H1 (cell line): ENCODE measurements at regions not wholly inside any gene's neighbourhood (a gene's known extent, or its start where the extent isn't known, plus 50 kb on each side); places are given as distances from the start of the nearest gene placed in this dataset.
"Not testable (repeated sequence)": the region's sequence is repeated elsewhere in the genome, so short reads cannot be mapped to it uniquely, and the experiment has no call there.

Source experiments
- CTCF ChIA-PET: fragments of 300-600 bp; sonication (Branson Sonifier 250); formaldehyde crosslinking; loops from one replicate; lab custom pipeline; 2021; ENCODE audit not compliant: partially characterized antibody; lab: Charles Lee
- POLR2A ChIA-PET: fragments of 300-600 bp; sonication (Branson Sonifier 250); formaldehyde crosslinking; loops from one replicate; lab custom pipeline; 2021; ENCODE audit warnings: inconsistent platforms; ENCODE audit not compliant: partially characterized antibody; lab: Charles Lee
- DNase-seq, 2 experiments: peaks; one replicate each; pipeline versions ENCODE4 v3.0.0 to v3.0.0-alpha.2; 2010 to 2022; ENCODE audit warnings: low spot score in 2 of 2, low read depth in 1 of 2, mixed read lengths in 1 of 2
- FAIRE-seq: peaks from 2 replicates; lab custom pipeline; 2011; peaks lifted over from hg19 to GRCh38; lab: Jason Lieb, UNC
- H2AFZ ChIP-seq: 2 replicates; pipeline ENCODE4 v1.8.1; 2012; ENCODE audit warnings: low read length, inconsistent platforms
- H2AK5ac ChIP-seq: 2 replicates; pipeline ENCODE4 v1.6.1; 2013; ENCODE audit warnings: low read depth, low read length
- H2BK120ac ChIP-seq: replicated peaks from 2 replicates; pipeline ENCODE3; 2013; ENCODE audit warnings: low read depth, low read length, inconsistent platforms
- H2BK12ac ChIP-seq: 2 replicates; pipeline ENCODE4 v1.6.1; 2013; ENCODE audit warnings: low read depth, low read length
- H2BK15ac ChIP-seq: 2 replicates; pipeline ENCODE4 v1.6.1; 2013; ENCODE audit warnings: low read length
- H2BK20ac ChIP-seq: 2 replicates; pipeline ENCODE4 v1.6.1; 2013; ENCODE audit warnings: low read length
- H2BK5ac ChIP-seq: 2 replicates; pipeline ENCODE4 v1.6.1; 2013; ENCODE audit warnings: low read depth, low read length
- H3K14ac ChIP-seq: 2 replicates; pipeline ENCODE4 v1.6.1; 2013; ENCODE audit warnings: inconsistent platforms; ENCODE audit not compliant: insufficient read length
- H3K18ac ChIP-seq: 2 replicates; pipeline ENCODE4 v1.6.1; 2013; ENCODE audit warnings: low read length; ENCODE audit errors: extremely low read depth
- H3K23ac ChIP-seq: 2 replicates; pipeline ENCODE4 v1.6.1; 2013; ENCODE audit warnings: inconsistent platforms; ENCODE audit not compliant: insufficient read length
- H3K23me2 ChIP-seq: 2 replicates; pipeline ENCODE4 v1.6.1; 2013; ENCODE audit warnings: low read depth, low read length
- H3K27ac ChIP-seq: 2 replicates; pipeline ENCODE4 v1.6.1; 2011; ENCODE audit warnings: low read depth, low read length, inconsistent platforms
- H3K27me3 ChIP-seq, 4 experiments: replicated peaks in 1 of 4; 1 replicate in 1 of 4; 2 replicates in 3 of 4; pipeline versions ENCODE4 v1.6.1 to v1.8.1; 2011 to 2013; ENCODE audit warnings: low read length in 3 of 4, mild to moderate bottlenecking in 3 of 4, inconsistent platforms in 2 of 4, mixed read lengths in 2 of 4, moderate library complexity in 1 of 4; ENCODE audit not compliant: control insufficient read depth in 3 of 4, insufficient read depth in 3 of 4; ENCODE audit errors: extremely low read depth in 1 of 4
- H3K36me3 ChIP-seq, 4 experiments: 2 replicates each; pipeline versions ENCODE4 v1.6.1 to v1.8.1; 2011 to 2013; ENCODE audit warnings: mild to moderate bottlenecking in 4 of 4, low read length in 3 of 4, moderate library complexity in 2 of 4, control low read depth in 1 of 4, inconsistent platforms in 1 of 4; ENCODE audit not compliant: insufficient read depth in 4 of 4, control insufficient read depth in 2 of 4
- H3K4ac ChIP-seq: replicated peaks from 2 replicates; pipeline ENCODE3; 2013; ENCODE audit warnings: low read length, low read depth, mixed read lengths, inconsistent platforms; ENCODE audit not compliant: insufficient read length
- H3K4me1 ChIP-seq, 4 experiments: replicated peaks in 1 of 4; 1 replicate in 1 of 4; 2 replicates in 3 of 4; pipeline versions ENCODE4 v1.6.1 to v1.8.1; 2011 to 2013; ENCODE audit warnings: low read length in 3 of 4, inconsistent platforms in 2 of 4, mixed read lengths in 1 of 4; ENCODE audit not compliant: insufficient read depth in 4 of 4, control insufficient read depth in 3 of 4
- H3K4me2 ChIP-seq, 2 experiments: 2 replicates each; pipeline versions ENCODE4 v1.6.1 to v1.8.1; 2011 to 2013; ENCODE audit warnings: low read depth in 2 of 2, low read length in 2 of 2, control low read depth in 1 of 2, inconsistent platforms in 1 of 2, mild to moderate bottlenecking in 1 of 2; ENCODE audit not compliant: insufficient read depth in 1 of 2
- H3K4me3 ChIP-seq, 4 experiments: fragments of 200-600, 300-600 bp in 1 of 4; sonication (generic), shearing (Covaris generic), sonication (Bioruptor Twin) in 1 of 4; 2 replicates each; pipeline versions ENCODE4 v1.5.1 to v1.8.1; 2011 to 2016; ENCODE audit warnings: low read length in 4 of 4, low read depth in 3 of 4, control low read depth in 2 of 4, inconsistent platforms in 2 of 4, mild to moderate bottlenecking in 2 of 4, mixed read lengths in 1 of 4, moderate library complexity in 1 of 4; ENCODE audit not compliant: insufficient read depth in 2 of 4; ENCODE audit errors: extremely low read depth in 1 of 4
- H3K56ac ChIP-seq: replicated peaks from 2 replicates; pipeline ENCODE3; 2013; ENCODE audit warnings: low read depth, mild to moderate bottlenecking, mixed read lengths, low read length, inconsistent platforms; ENCODE audit not compliant: insufficient read length
- H3K79me1 ChIP-seq: 2 replicates; pipeline ENCODE4 v1.6.1; 2013; ENCODE audit warnings: low read depth, low read length, control low read depth
- H3K79me2 ChIP-seq, 2 experiments: 2 replicates each; pipeline versions ENCODE4 v1.6.1 to v1.8.1; 2012 to 2013; ENCODE audit warnings: low read length in 2 of 2, mild to moderate bottlenecking in 2 of 2, inconsistent platforms in 1 of 2; ENCODE audit not compliant: insufficient read depth in 2 of 2, control insufficient read depth in 1 of 2
- H3K9ac ChIP-seq, 4 experiments: replicated peaks in 1 of 4; 1 replicate in 1 of 4; 2 replicates in 3 of 4; pipeline versions ENCODE4 v1.6.1 to v1.8.1; 2011 to 2013; ENCODE audit warnings: low read depth in 3 of 4, low read length in 3 of 4, control low read depth in 2 of 4, mild to moderate bottlenecking in 2 of 4, moderate library complexity in 2 of 4, inconsistent platforms in 1 of 4; ENCODE audit errors: extremely low read depth in 1 of 4
- H3K9me3 ChIP-seq, 2 experiments: 2 replicates each; pipeline versions ENCODE4 v1.6.1 to v1.8.1; 2012 to 2013; ENCODE audit warnings: mild to moderate bottlenecking in 2 of 2, moderate library complexity in 2 of 2, control low read depth in 1 of 2, inconsistent platforms in 1 of 2, low read depth in 1 of 2, low read length in 1 of 2, mixed read lengths in 1 of 2; ENCODE audit not compliant: insufficient read depth in 2 of 2
- H4K20me1 ChIP-seq, 2 experiments: replicated peaks in 1 of 2; 2 replicates each; pipeline versions ENCODE3 to v1.8.1; 2011 to 2013; ENCODE audit warnings: inconsistent platforms in 2 of 2, low read length in 2 of 2, mild to moderate bottlenecking in 1 of 2; ENCODE audit not compliant: insufficient read depth in 2 of 2, control insufficient read depth in 1 of 2
- H4K5ac ChIP-seq: 2 replicates; pipeline ENCODE4 v1.6.1; 2013; ENCODE audit warnings: low read length, low read depth, mixed read lengths, inconsistent platforms; ENCODE audit not compliant: insufficient read length
- H4K8ac ChIP-seq: 2 replicates; pipeline ENCODE4 v1.8.0; 2013; ENCODE audit warnings: mild to moderate bottlenecking, moderate library complexity, low read length, inconsistent platforms; ENCODE audit not compliant: insufficient read depth; ENCODE audit errors: extremely low read depth
- H4K91ac ChIP-seq: replicated peaks from 2 replicates; pipeline ENCODE3; 2013; ENCODE audit warnings: low read length, mixed read lengths, inconsistent platforms; ENCODE audit not compliant: insufficient read length
- CBX8 ChIP-seq: fragments of 300-800, 300-1000 bp; sonication (generic); IDR thresholded peaks from 2 replicates; pipeline ENCODE4 v1.7.1; 2016; ENCODE audit warnings: low read depth, low read length, borderline replicate concordance
- TCF12 ChIP-seq: IDR thresholded peaks from 2 replicates; pipeline ENCODE4 v1.6.1; 2011; ENCODE audit warnings: low read depth, mild to moderate bottlenecking, low read length
- WGBS, 2 experiments: shearing (Covaris generic) in 1 of 2; methylation state at CpG; one replicate each; pipeline versions ENCODE4 v1.1.6 to v1.1.7; 2013 to 2015; ENCODE audit warnings: low lambda C conversion rate in 2 of 2, mixed read lengths in 2 of 2, inconsistent platforms in 1 of 2, low coverage in 1 of 2, missing lambda C conversion rate in 1 of 2; ENCODE audit not compliant: insufficient replicate concordance in 2 of 2, insufficient coverage in 1 of 2, insufficient read length in 1 of 2; ENCODE audit errors: extremely low coverage in 1 of 2, missing lambda C conversion rate in 1 of 2; 5-methylcytosine and 5-hydroxymethylcytosine counted together

DNA sequence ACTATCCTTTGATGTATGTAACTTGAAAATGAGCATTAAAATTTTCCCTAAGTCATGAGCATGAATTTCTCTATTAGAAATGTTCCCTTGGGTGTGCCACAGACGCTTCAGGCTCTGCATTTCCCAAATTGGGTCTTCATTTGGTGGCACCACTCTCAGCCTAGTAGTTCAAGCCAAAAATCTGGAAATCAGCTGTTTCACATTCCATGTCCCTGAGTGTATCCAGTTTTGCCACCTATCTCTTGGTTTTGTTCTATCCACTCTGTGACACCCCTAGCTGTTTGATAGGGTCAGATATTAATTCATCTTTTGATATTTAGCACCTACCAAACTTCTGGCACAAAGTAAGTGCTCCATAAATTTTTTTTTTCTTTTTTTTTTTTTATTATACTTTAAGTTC is 89.5 kb upstream of the DPH5 start:
- DNase-seq (no peak), FAIRE-seq (no peak)
- H3K9ac ChIP-seq, result no peak overlapping the region
- H3K79me2 ChIP-seq, result no peaks in the 10 kb centered on the region
- 100% methylated on average over 1 of the region's 1 CpG; no CpG with 5 or more reads in 1 of the 2 experiments for WGBS, 2 experiments
- H3K4me2 ChIP-seq, result no peak overlapping the region
- POLR2A ChIA-PET, result no interaction called here
- H2AK5ac ChIP-seq, result no peak overlapping the region
- H3K4ac ChIP-seq, result no peak overlapping the region
- no peaks in the 10 kb centered on the region for H3K36me3 ChIP-seq
- H2BK120ac ChIP-seq, result no peak overlapping the region
- H3K23me2 ChIP-seq, result no peaks in the 10 kb centered on the region
- no peak overlapping the region for H3K27ac ChIP-seq
- no peak overlapping the region for H4K91ac ChIP-seq
- H3K27me3 ChIP-seq, result no peaks in the 10 kb centered on the region
- TF ChIP-seq TCF12, result no peak
- no peak for TF ChIP-seq CBX8
- TF ChIP-seq, all 59 proteins: peak for 0
- Histone ChIP-seq H3K18ac (no peak overlapping the region), H4K20me1 (no peaks in the 10 kb centered on the region), H3K23ac (no peak overlapping the region), H2BK5ac (no peak overlapping the region), H3K79me1 (no peaks in the 10 kb centered on the region), H4K8ac (no peak overlapping the region), H3K14ac (no peak overlapping the region), H3K56ac (no peak overlapping the region), H3K4me3 (no peak overlapping the region), H3K9me3 (no peaks in the 10 kb centered on the region), H3K4me1 (no peaks in the 10 kb centered on the region), H2BK20ac (no peak overlapping the region), H4K5ac (no peak overlapping the region), H2AFZ (no peak overlapping the region), H2BK15ac (no peak overlapping the region), H2BK12ac (no peak overlapping the region)
- CTCF ChIA-PET, result no interaction called here

- H4K8ac ChIP-seq, DNase-seq, H4K91ac ChIP-seq, H4K5ac ChIP-seq, H2AK5ac ChIP-seq, H2BK12ac ChIP-seq, POLR2A ChIA-PET, FAIRE-seq, H3K9ac ChIP-seq, H3K27ac ChIP-seq, H3K56ac ChIP-seq, H2BK5ac ChIP-seq, H3K23me2 ChIP-seq, H3K23ac ChIP-seq, H3K4me2 ChIP-seq, H2BK15ac ChIP-seq, CTCF ChIA-PET, H4K20me1 ChIP-seq, H3K14ac ChIP-seq, H2BK120ac ChIP-seq, H3K18ac ChIP-seq, H3K9me3 ChIP-seq, H3K79me1 ChIP-seq, H2BK20ac ChIP-seq, H2AFZ ChIP-seq, H3K36me3 ChIP-seq, H3K4ac ChIP-seq, H3K79me2 ChIP-seq, H3K4me3 ChIP-seq, H3K27me3 ChIP-seq, H3K4me1 ChIP-seq: not testable (repeated sequence)
- WGBS, 2 experiments, result 93% methylated on average over 2 of the region's 2 CpGs; no CpG with 5 or more reads in 1 of the 2 experiments
Observed at GRCh38 chr1:101114128-101114527, 88.5 kb upstream of the DPH5 start.
